ENCODE measurements at regions not wholly inside any gene's neighbourhood (a gene's known extent, or its start where the extent isn't known, plus 50 kb on each side); places are given as distances from the start of the nearest gene placed in this dataset.

DNA sequence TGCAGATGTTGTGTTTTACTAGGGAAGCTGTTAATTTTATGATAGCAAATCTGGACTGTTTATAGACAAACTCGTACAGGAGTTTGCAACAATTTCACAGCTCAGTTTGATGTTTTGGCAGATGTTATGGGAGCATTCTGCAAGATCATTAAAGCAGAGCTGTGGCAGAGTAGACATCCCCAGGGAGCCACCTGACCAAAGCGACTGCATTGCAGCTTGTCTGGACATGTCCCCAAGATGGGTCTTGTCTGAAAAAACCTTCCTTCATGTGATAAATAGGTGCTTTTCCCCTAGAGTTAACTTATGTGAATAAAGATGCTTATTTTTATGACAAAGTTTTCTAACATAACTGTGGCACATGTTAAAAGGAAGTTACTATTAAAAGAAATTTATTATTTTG is 91.2 kb upstream of the GPR141 start:
- TF ChIP-seq POLR2A (IDR thresholded peaks at IDR 0.05): no peak
- TF ChIP-seq CTCF (IDR thresholded peaks at IDR 0.05): no peak
